ENCODE measurements at regions not wholly inside any gene's neighbourhood (a gene's known extent, or its start where the extent isn't known, plus 50 kb on each side); places are given as distances from the start of the nearest gene placed in this dataset.

- TF ChIP-seq POLR2A (IDR thresholded peaks at IDR 0.05), result no peak
- TF ChIP-seq, protein P1, sequence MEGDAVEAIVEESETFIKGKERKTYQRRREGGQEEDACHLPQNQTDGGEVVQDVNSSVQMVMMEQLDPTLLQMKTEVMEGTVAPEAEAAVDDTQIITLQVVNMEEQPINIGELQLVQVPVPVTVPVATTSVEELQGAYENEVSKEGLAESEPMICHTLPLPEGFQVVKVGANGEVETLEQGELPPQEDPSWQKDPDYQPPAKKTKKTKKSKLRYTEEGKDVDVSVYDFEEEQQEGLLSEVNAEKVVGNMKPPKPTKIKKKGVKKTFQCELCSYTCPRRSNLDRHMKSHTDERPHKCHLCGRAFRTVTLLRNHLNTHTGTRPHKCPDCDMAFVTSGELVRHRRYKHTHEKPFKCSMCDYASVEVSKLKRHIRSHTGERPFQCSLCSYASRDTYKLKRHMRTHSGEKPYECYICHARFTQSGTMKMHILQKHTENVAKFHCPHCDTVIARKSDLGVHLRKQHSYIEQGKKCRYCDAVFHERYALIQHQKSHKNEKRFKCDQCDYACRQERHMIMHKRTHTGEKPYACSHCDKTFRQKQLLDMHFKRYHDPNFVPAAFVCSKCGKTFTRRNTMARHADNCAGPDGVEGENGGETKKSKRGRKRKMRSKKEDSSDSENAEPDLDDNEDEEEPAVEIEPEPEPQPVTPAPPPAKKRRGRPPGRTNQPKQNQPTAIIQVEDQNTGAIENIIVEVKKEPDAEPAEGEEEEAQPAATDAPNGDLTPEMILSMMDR (IDR thresholded peaks at IDR 0.05), result no peak
Observed at GRCh38 chr6:74768120-74768519, 437.7 kb downstream of the COL12A1 start.

Data from transverse colon (tissue), 3 donors.